Skeletal muscle satellite cell (primary cell): ENCODE measurements at regions not wholly inside any gene's neighbourhood (a gene's known extent, or its start where the extent isn't known, plus 50 kb on each side); places are given as distances from the start of the nearest gene placed in this dataset.
A peak's percentile ranks its signal among the peaks of the same experiment; 100 is the strongest.

Source experiments
- H3K27me3 ChIP-seq: 2 replicates; pipeline ENCODE4 v1.7.0; 2013; ENCODE audit warnings: low read length; ENCODE audit not compliant: control insufficient read depth, insufficient read depth
- H3K36me3 ChIP-seq: 2 replicates; pipeline ENCODE4 v1.7.0; 2013; ENCODE audit warnings: mild to moderate bottlenecking, control low read depth, low read length; ENCODE audit not compliant: insufficient read depth
- H3K4me1 ChIP-seq: 2 replicates; pipeline ENCODE4 v1.7.0; 2013; ENCODE audit warnings: low read length; ENCODE audit not compliant: control insufficient read depth, insufficient read depth
- H3K4me2 ChIP-seq: 2 replicates; pipeline ENCODE4 v1.7.0; 2013; ENCODE audit warnings: mild to moderate bottlenecking, low read length
- H3K4me3 ChIP-seq: 2 replicates; pipeline ENCODE4 v1.7.0; 2013; ENCODE audit warnings: low read length
- H3K9ac ChIP-seq: 2 replicates; pipeline ENCODE4 v1.7.0; 2013; ENCODE audit warnings: mild to moderate bottlenecking, low read depth, low read length, moderate library complexity
- H3K9me3 ChIP-seq: replicated peaks from 2 replicates; pipeline ENCODE4 v1.7.0; 2013; ENCODE audit warnings: mild to moderate bottlenecking, control low read depth, low read length

DNA sequence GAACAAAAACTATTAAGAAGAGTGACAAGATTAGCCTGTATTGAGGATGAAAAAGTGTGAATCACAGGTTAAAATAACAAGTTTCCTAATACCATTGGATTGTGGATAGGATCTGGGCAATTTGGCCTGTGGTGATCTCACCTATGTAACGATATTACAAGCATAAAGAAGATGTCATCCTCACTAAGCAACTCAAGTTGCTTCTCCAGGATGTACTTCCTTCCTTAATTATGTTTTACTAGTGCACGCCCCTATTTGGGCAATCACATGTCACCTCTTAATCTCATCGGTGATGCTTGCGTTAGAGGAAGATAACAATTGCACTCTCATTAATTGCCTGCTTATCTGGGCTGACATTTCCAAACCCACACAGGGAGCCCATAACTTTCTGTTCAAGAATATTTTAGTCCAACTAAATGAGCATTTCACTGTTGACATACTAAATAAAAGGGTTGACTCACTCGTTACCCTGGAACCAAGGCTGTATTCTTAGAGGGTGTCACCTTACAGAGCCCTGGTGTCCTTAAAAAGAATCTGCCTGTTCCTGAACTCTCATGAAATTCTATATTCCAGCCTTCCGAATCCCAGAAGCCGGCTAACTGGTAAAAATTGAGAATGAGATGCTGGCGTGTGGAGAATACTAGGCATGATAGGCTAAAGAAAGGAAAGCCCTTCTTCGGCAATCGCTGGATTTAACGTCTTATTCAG, 88.2 kb upstream of the ATXN1 start:
- H3K9me3 ChIP-seq, result no peaks in the 10 kb centered on the region
- H3K4me3 ChIP-seq, result peak overlapping the region; percentile 44
- no peaks in the 10 kb centered on the region for H3K36me3 ChIP-seq
- H3K4me1 ChIP-seq, result peaks cover 19% of the 10 kb centered on the region
- H3K27me3 ChIP-seq, result no peaks in the 10 kb centered on the region
- H3K9ac ChIP-seq, result peak overlapping the region; percentile 41
- H3K4me2 ChIP-seq, result peak overlapping the region; percentile 72

DNA sequence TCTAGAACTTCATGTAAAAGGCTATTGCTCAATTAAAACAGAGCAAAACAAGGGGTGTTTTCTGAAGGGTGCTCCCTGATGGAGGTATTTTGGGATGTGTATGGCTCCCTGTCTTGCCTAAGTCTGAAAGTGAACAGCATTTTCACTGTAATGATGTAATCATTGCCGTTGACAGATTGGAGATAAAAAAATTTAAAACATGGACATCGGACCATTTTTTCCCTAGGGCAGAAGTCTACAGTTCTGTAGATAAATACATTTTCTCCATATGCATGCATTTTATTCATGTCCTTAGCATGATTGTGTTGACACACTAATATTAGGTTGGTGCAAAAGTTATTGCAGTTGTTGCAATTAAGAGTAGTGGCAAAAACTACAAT, 85.1 kb upstream of the ATXN1 start:
- no peaks in the 10 kb centered on the region for H3K36me3 ChIP-seq
- H3K4me1 ChIP-seq, result peaks cover 19% of the 10 kb centered on the region
- no peak overlapping the region for H3K4me3 ChIP-seq
- H3K9me3 ChIP-seq, result no peaks in the 10 kb centered on the region
- H3K9ac ChIP-seq, result no peak overlapping the region
- no peak overlapping the region for H3K4me2 ChIP-seq
- no peaks in the 10 kb centered on the region for H3K27me3 ChIP-seq

DNA sequence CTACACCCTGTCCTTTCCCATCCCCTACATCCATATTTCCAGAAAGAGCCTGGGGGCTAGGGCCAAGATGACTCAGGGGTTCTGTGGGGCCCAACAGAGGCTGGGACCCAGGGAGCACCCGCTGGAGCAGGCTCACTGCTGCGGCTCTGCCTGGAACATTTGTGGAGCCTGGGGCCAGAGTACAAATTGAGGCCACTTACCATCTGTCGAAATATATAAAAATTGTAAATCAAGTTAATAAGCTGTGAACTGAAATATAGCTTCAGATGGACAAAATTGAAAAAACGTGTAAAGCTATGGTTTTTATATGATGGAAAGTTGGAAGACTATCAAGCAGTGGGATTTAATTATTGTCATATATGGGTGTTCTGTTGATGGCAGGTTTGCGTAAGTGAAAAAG, 82.9 kb upstream of the ATXN1 start:
- Histone ChIP-seq H3K4me1 (peaks cover 6% of the 10 kb centered on the region), H3K36me3 (no peaks in the 10 kb centered on the region), H3K9me3 (no peaks in the 10 kb centered on the region), H3K4me2 (no peak overlapping the region), H3K9ac (no peak overlapping the region), H3K27me3 (no peaks in the 10 kb centered on the region), H3K4me3 (no peak overlapping the region)

DNA sequence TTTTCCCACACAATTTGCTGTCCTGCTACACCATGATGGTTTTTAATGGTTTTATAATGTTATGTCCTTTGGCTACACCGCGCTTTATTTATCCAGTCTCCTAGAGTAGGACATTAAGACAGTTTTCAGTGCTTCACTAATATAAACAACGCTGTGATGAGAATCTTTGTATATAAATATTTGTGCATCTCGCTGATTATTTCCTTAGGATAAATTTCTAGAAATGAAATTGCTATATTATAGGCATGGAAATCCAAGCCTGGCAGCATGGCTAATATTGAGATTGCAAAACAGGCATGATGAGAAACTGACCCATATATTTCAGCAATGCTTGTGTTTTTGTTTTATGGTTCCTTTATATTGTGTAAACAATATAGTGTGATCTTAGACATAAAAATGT, 81.4 kb upstream of the ATXN1 start:
- H3K9me3 ChIP-seq, result no peaks in the 10 kb centered on the region
- H3K4me2 ChIP-seq, result no peak overlapping the region
- no peaks in the 10 kb centered on the region for H3K27me3 ChIP-seq
- H3K9ac ChIP-seq, result no peak overlapping the region
- no peaks in the 10 kb centered on the region for H3K4me1 ChIP-seq
- H3K36me3 ChIP-seq, result no peaks in the 10 kb centered on the region
- H3K4me3 ChIP-seq, result no peak overlapping the region

DNA sequence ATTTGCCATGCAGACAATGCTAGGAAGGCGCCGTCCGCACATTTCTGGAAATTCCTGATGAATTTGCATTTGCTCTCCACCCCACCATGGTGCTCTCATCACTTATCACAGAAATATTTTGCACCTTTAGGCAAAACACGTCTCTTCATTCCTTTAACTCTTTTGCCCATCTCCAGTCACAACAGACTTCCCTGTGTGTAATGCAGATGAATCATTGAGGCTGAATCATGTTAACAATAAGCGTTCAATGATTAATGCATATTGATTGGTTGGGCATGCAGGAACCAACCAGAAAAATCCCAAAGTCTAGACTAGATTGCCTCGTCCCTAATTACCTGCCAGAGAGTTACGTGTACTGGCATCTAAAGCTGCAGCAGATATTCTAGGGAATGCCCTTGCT, 80.0 kb upstream of the ATXN1 start:
- no peaks in the 10 kb centered on the region for H3K27me3 ChIP-seq
- H3K36me3 ChIP-seq, result no peaks in the 10 kb centered on the region
- H3K4me1 ChIP-seq, result peaks cover 7% of the 10 kb centered on the region
- H3K4me2 ChIP-seq, result no peak overlapping the region
- H3K9me3 ChIP-seq, result no peaks in the 10 kb centered on the region
- no peak overlapping the region for H3K9ac ChIP-seq
- no peak overlapping the region for H3K4me3 ChIP-seq

DNA sequence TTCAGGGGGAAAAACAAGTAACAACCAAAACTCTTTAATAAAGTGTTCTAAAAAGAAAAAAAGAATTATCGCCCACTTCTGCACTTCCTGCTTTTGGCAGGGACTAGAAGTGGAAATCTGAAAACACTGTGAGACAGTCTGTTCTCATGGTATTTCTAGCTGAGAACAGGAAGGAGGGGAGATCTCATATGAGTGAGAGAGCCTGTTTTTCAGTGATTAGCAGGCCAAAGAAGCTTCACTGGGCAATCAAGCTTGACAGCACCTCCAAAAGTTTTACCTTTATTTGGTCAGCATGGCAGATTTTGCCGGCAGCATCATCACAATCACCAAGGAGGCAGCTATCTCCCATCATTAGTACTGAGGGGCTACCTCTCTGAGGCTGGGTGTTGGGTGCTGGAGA, 79.5 kb upstream of the ATXN1 start:
- Histone ChIP-seq H3K9me3 (no peaks in the 10 kb centered on the region), H3K27me3 (no peaks in the 10 kb centered on the region), H3K36me3 (no peaks in the 10 kb centered on the region), H3K4me1 (peaks cover 12% of the 10 kb centered on the region), H3K9ac (no peak overlapping the region), H3K4me2 (no peak overlapping the region), H3K4me3 (no peak overlapping the region)

DNA sequence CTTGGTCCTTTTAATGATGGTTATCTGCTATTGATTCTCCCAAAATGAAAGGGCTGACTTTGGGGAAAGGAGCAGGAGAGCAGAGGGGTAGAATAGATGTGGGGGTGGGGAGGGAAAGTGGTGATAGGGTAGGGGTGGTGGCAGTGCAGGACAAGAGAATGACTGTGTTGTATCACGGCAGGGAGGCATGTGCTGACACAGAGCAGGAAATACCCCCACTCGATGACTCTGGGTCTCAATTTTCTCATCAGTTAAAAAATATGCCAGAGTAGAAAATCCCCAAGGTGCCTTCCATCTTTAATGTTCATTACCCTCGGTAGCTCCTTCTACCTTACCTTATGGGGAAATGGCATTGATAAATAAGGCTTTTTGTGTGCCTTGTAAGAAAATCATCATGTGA, 79.0 kb upstream of the ATXN1 start:
- no peaks in the 10 kb centered on the region for H3K9me3 ChIP-seq
- H3K4me1 ChIP-seq, result peaks cover 12% of the 10 kb centered on the region
- no peak overlapping the region for H3K4me3 ChIP-seq
- no peaks in the 10 kb centered on the region for H3K27me3 ChIP-seq
- no peak overlapping the region for H3K4me2 ChIP-seq
- no peak overlapping the region for H3K9ac ChIP-seq
- H3K36me3 ChIP-seq, result no peaks in the 10 kb centered on the region

DNA sequence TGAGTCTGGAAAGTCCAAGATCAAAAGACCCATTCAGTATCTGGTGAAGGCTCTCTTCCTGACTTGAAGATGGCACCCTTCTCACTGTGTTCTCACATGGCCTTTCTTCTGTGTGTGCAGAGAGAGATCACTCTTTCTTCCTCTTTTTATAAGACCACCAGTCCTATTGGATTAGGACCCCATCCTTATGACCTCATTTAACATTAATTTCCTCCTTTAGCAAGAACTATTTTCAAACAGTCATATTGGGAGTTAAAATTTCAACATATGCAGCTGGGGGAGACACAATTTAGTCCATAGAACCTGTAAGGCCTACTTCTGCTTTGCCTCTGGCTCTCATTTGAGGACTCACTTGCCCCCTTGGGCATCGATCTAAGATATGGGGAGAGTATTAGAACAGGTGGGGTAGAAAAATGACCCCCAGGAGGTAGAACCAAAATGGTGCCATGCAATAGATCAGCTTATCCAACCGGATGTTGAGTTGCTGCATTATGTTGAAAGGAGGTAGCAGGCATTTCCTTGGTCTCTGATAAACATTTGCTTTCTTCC, 78.4 kb upstream of the ATXN1 start:
- Histone ChIP-seq H3K4me2 (no peak overlapping the region), H3K27me3 (no peaks in the 10 kb centered on the region), H3K36me3 (no peaks in the 10 kb centered on the region), H3K4me3 (no peak overlapping the region), H3K4me1 (peaks cover 12% of the 10 kb centered on the region), H3K9me3 (no peaks in the 10 kb centered on the region), H3K9ac (no peak overlapping the region)

DNA sequence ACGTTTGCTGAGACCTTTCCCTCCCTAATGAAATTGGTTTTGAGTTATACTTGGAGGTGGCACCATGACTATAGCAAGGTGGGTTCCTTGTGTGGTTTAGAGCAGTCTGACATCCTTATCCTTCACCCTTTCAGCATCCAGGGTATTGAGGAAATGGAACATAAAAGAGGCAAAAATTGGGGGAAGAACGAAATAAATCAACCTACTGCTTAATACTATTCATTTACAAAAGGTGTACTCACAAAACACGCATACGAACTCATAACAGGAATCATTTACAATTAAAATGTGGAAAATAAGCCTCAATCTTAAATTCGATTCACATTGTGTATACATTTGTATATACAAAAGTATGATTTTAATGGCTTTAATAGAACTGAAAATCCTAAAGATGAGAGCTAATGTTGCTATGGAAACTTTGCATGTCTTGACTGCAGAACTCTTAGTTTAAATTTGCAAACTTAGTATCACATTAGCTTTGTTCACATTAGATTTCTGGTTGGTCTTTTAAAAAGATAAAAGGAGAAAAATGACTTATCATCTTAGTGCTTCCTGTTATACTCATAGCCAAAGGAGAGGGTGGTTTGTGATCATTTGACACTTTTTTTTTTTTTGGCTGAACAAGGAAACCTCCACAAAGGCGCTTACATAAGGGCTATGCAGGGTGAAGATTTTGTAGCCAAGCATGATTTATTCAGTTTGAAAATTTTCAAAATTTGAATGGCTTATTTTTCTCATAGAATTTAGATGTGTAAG, 76.1 kb upstream of the ATXN1 start:
- no peaks in the 10 kb centered on the region for H3K9me3 ChIP-seq
- no peak overlapping the region for H3K9ac ChIP-seq
- no peaks in the 10 kb centered on the region for H3K27me3 ChIP-seq
- peak overlapping the region; percentile 72 for H3K4me2 ChIP-seq
- H3K36me3 ChIP-seq, result no peaks in the 10 kb centered on the region
- peaks cover 12% of the 10 kb centered on the region for H3K4me1 ChIP-seq
- no peak overlapping the region for H3K4me3 ChIP-seq

DNA sequence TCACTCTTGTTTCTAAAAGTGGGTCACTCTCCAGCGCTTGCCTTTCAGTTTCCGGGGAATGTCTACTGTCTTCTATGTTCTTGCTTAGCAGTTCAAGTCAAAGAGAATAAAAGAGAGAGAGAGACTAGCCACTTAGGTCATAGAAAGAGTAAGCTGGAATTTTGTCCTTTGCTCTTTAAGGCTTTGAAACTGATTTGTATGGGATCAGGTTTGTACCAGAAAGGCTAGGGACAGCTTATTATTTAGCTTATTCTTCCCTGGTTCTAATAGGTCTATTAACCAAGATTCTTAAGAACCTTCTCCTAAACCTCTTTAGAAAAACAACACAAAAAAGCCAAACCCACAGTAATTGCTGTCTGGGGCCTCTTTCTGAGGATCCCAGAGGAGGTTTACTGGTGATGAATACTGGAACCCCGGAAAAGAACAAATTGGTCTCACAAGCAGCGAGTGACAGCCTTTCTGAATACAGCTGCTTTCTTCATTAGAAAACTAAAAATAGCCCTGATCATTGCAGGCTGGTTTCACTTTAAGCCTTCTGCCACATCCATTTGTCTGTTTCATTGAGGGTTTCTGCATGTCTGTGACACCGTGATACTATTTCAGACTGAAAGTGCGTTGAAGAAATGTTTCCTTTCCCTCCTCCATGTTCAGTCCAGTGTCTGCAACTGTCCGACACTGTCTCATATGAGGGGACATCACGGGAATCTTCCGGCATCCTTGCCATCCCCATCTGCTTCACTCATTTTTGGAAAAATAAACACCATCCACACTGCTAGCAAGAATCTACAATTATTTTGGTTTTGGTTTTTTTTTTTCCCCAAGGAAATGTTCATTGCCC, 75.1 kb upstream of the ATXN1 start:
- Histone ChIP-seq H3K36me3 (no peaks in the 10 kb centered on the region), H3K4me2 (peak overlapping the region; percentile 72), H3K27me3 (no peaks in the 10 kb centered on the region), H3K9me3 (no peaks in the 10 kb centered on the region), H3K4me3 (peak overlapping the region; percentile 53), H3K4me1 (peaks cover 12% of the 10 kb centered on the region), H3K9ac (peak overlapping the region; percentile 23)

DNA sequence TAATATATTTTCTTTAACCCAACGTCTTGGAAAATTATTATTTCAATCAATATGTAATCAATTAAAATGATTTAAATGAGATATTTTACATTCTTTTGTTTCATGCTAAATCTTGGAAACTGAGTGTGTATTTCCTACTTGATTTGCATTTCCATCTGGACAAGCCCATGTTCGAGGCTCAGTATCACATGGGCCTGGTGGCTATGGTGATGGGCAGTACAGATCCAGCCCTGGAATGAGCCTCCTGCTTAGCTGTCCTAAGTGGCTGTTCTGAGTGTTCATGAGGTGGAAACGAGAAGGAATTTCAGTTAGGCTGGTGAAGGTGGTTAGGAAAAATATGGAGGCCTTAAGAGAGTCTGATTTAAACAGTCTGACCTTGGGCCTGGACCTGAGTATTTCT, 73.0 kb upstream of the ATXN1 start:
- Histone ChIP-seq H3K9ac (no peak overlapping the region), H3K36me3 (no peaks in the 10 kb centered on the region), H3K4me1 (peaks cover 12% of the 10 kb centered on the region), H3K27me3 (no peaks in the 10 kb centered on the region), H3K4me2 (no peak overlapping the region), H3K9me3 (no peaks in the 10 kb centered on the region), H3K4me3 (no peak overlapping the region)
